GM10266 (cell line): ENCODE measurements at regions not wholly inside any gene's neighbourhood (a gene's known extent, or its start where the extent isn't known, plus 50 kb on each side); places are given as distances from the start of the nearest gene placed in this dataset.

Experiments
- DNase-seq: peaks from one replicate; pipeline ENCODE4 v3.0.0; 2012; ENCODE audit errors: extremely low spot score
- TF ChIP-seq, protein P1 (sequence below): IDR thresholded peaks from 2 replicates; pipeline ENCODE4 v1.5.1; 2012; ENCODE audit warnings: mild to moderate bottlenecking, low read depth; ENCODE audit not compliant: control insufficient read depth, insufficient read depth; ENCODE audit errors: missing control alignments

DNA sequence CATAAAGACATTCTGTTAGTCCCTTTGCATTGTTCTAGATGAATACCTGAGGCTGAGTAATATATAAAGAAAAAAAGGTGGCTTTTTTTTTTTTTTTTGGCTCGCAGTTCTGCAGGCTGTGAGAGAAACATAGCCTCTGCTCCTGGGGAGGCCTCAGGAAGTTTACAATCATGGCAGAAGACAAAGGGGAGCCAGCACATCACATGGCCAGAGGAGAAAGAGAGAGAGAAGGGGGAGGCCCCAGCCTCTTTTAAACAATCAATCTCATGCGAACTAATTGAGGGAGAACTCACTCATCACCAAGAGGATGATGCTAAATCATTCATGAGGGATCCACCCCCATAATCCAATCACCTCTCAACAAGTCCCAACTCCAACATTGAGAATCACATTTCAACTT is 364.0 kb upstream of the EPHA5 start:
- DNase-seq: no peak
- TF ChIP-seq, protein P1, sequence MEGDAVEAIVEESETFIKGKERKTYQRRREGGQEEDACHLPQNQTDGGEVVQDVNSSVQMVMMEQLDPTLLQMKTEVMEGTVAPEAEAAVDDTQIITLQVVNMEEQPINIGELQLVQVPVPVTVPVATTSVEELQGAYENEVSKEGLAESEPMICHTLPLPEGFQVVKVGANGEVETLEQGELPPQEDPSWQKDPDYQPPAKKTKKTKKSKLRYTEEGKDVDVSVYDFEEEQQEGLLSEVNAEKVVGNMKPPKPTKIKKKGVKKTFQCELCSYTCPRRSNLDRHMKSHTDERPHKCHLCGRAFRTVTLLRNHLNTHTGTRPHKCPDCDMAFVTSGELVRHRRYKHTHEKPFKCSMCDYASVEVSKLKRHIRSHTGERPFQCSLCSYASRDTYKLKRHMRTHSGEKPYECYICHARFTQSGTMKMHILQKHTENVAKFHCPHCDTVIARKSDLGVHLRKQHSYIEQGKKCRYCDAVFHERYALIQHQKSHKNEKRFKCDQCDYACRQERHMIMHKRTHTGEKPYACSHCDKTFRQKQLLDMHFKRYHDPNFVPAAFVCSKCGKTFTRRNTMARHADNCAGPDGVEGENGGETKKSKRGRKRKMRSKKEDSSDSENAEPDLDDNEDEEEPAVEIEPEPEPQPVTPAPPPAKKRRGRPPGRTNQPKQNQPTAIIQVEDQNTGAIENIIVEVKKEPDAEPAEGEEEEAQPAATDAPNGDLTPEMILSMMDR: no peak

GRCh38 chr4:66032571-66032970 is 362.3 kb upstream of the EPHA5 start:
- DNase-seq: no peak
- TF ChIP-seq, protein P1: no peak

- DNase-seq: no peak
- TF ChIP-seq, protein P1: no peak
These were observed 358.4 kb upstream of the EPHA5 start for GRCh38 chr4:66028668-66029067.

GRCh38 chr4:66023061-66023460 is 352.8 kb upstream of the EPHA5 start:
- TF ChIP-seq, protein P1: no peak
- DNase-seq: no peak

DNA sequence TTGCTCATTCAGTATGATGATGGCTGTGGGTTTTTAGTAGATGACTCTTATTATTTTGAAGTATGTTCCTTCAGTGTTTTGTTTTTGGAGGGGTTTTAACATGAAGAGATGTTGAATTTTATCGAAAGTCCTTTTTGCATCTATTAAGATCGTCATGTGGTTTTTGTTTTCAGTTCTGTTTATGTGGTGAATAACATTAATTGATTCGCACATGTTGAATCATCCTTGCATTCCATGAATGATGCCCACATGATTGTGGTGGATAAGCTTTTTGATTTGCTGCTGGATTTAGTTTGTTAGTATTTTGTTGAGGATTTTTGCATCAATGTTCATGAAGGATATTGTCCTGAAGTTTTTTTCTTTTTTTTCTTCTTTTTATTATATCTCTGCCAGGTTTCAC is 347.4 kb upstream of the EPHA5 start:
- TF ChIP-seq, protein P1: no peak

GRCh38 chr4:66016240-66016639 is 346.0 kb upstream of the EPHA5 start:
- no peak for DNase-seq
- TF ChIP-seq, protein P1: no peak

More for the DNA sequence above, 347.4 kb upstream of the EPHA5 start:
- no peak for DNase-seq

DNA sequence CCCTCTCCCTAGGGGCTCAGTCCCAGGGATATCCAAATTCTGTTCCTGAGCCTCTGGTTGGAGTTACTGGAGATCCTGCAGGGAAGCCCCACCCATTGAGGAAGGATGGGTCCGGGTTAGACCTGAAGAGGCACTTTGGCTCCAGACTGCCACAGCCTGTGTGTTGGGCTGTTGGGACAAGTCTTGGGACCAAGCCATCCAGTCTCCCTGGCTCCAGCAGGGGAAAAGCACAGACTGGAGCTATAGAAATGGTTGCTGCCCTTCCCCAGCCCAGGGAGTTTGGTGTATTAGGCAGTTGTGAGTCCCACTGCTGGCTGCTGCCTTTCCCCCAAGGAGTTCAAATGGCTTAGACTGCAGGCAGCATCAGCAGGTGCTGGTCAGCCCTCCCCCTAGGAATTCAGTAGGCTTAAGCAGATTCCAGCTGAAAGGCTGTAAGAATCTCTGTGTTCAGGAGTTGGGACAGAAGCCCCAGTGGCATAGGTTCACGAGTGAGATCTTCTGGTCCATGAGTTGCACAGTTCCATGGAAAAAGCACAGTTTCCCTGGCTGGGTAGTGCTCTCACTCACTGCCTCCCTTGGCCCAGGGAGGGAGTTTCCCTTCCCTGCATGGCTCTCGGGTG is 344.0 kb upstream of the EPHA5 start:
- no peak for DNase-seq
- TF ChIP-seq, protein P1: no peak
